CD4-positive, alpha-beta T cell (primary cell): ENCODE measurements at regions not wholly inside any gene's neighbourhood (a gene's known extent, or its start where the extent isn't known, plus 50 kb on each side); places are given as distances from the start of the nearest gene placed in this dataset.

Experiments used
- ATAC-seq: fragments of 200-7000 bp; cut with Tn5 transposase; one replicate; pipeline ENCODE4 v1.10.0; 2022; ENCODE audit warnings: mild to moderate bottlenecking; ENCODE audit not compliant: poor library complexity
- CTCF ChIA-PET: fragments of 350-600 bp; sonication (Branson Sonifier 250); formaldehyde crosslinking; loops from one replicate; lab custom pipeline; 2021; ENCODE audit warnings: antibody characterized with exemption, inconsistent platforms; lab: Charles Lee
- POLR2A ChIA-PET: fragments of 350-600 bp; sonication (Branson Sonifier 250); formaldehyde crosslinking; loops from one replicate; lab custom pipeline; 2021; ENCODE audit warnings: antibody characterized with exemption, inconsistent platforms; lab: Charles Lee
- DNase-seq, 14 experiments: peaks; one replicate each; pipeline ENCODE4 v3.0.0-alpha.2; 2013 to 2020; ENCODE audit warnings: mixed read lengths in 2 of 14
- H3K27ac ChIP-seq, 2 donors: one replicate each; pipeline versions ENCODE4 v1.5.1 to v1.7.0; 2013; ENCODE audit warnings: low read length in 2 of 2, low read depth in 1 of 2, mild to moderate bottlenecking in 1 of 2
- H3K27me3 ChIP-seq, 2 experiments: 1 replicate in 1 of 2; 2 replicates in 1 of 2; pipeline versions ENCODE4 v1.6.1 to v1.7.0; 2013; ENCODE audit warnings: low read length in 2 of 2, control low read depth in 1 of 2, mild to moderate bottlenecking in 1 of 2, moderate library complexity in 1 of 2; ENCODE audit not compliant: insufficient read depth in 2 of 2, control insufficient read depth in 1 of 2
- H3K36me3 ChIP-seq: one replicate; pipeline ENCODE4 v1.6.1; 2013; ENCODE audit warnings: low read length, control low read depth; ENCODE audit not compliant: insufficient read depth
- H3K4me1 ChIP-seq: one replicate; pipeline ENCODE4 v1.6.1; 2013; ENCODE audit warnings: low read length, control low read depth; ENCODE audit not compliant: insufficient read depth
- H3K4me3 ChIP-seq: one replicate; pipeline ENCODE4 v1.5.1; 2013; ENCODE audit warnings: mild to moderate bottlenecking, low read length, moderate library complexity
- H3K9me3 ChIP-seq, 2 experiments: 1 replicate in 1 of 2; 2 replicates in 1 of 2; pipeline versions ENCODE4 v1.6.1 to v1.7.0; 2013; ENCODE audit warnings: low read length in 2 of 2, mild to moderate bottlenecking in 2 of 2, control low read depth in 1 of 2, moderate library complexity in 1 of 2; ENCODE audit not compliant: control insufficient read depth in 1 of 2, insufficient read depth in 1 of 2
- H3K27ac Mint-ChIP-seq: one replicate; pipeline ENCODE4 v1.8.0; 2020; ENCODE audit warnings: mixed read lengths
- H3K27me3 Mint-ChIP-seq: one replicate; pipeline ENCODE4 v1.8.0; 2021; ENCODE audit warnings: mixed read lengths
- H3K36me3 Mint-ChIP-seq: one replicate; pipeline ENCODE4 v1.8.0; 2021; ENCODE audit warnings: low read depth, mixed read lengths
- H3K4me1 Mint-ChIP-seq: one replicate; pipeline ENCODE4 v1.8.0; 2021; ENCODE audit warnings: low read depth, mixed read lengths
- H3K4me3 Mint-ChIP-seq: one replicate; pipeline ENCODE4 v1.8.0; 2020; ENCODE audit warnings: mild to moderate bottlenecking, mixed read lengths
- H3K9me3 Mint-ChIP-seq: one replicate; pipeline ENCODE4 v1.8.0; 2020; ENCODE audit warnings: mixed read lengths
- intact Hi-C, 2 experiments: fragments of 100-400 bp; cut with DNase I in 1 of 2; cut with micrococcal nuclease in 1 of 2; formaldehyde crosslinking; loops; one replicate each; pipeline versions ENCODE4 v1.15.1 to v1.9.0; 2023 to 2025; cut with DNase I, micrococcal nuclease
- TF ChIP-seq, protein P1 (sequence below): fragments of 200-600 bp; IDR thresholded peaks from one replicate; pipeline ENCODE4 v1.8.0; 2022; ENCODE audit warnings: antibody characterized with exemption, mild to moderate bottlenecking

DNA sequence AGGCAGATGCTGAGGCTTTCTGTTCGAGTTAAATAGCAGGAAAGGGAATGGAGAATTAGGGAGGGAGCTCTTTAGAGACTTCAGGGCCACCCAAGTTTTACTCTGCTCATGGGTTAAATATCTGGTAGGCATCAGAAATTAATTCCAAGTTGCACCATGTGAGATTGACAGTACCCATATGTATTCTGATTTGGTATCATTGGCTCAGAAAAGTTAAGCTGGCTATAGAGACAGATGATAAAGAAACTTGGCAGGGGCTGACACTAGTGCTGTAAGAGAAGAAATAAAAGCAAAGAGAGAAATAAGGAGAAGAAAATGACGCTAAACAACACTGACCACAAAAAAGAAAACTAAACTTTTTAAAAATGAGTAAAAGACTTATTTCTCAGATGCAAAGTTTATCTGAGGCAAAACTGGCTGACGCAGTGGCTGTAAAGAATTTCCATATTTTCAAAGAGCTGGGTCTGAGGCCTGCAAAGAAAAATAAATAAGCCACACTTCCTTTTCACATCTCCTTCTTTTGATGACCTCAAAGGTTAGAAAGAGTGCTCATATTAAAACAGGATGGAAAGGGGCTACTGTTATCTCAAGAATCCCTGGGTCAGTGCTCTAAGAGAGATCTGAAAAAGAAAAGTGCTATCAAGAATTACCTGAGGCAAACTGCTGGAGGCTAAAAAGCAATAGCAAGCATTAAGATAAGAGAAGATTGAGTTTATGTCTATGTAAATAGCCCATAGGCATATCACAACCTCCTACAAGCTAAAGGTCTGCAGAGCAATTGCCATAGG, 399.0 kb upstream of the MEF2C start:
- Mint-ChIP-seq H3K27me3 (no peaks in the 10 kb centered on the region), H3K27ac (no peak overlapping the region), H3K4me1 (no peaks in the 10 kb centered on the region), H3K4me3 (no peak overlapping the region), H3K36me3 (no peaks in the 10 kb centered on the region), H3K9me3 (no peaks in the 10 kb centered on the region)
- ATAC-seq: no peak
- Histone ChIP-seq H3K27me3 (no peaks in the 10 kb centered on the region), H3K36me3 (no peaks in the 10 kb centered on the region), H3K9me3 (no peaks in the 10 kb centered on the region), H3K4me1 (no peaks in the 10 kb centered on the region), H3K4me3 (no peak overlapping the region), H3K27ac (no peak overlapping the region)
- TF ChIP-seq, protein P1, sequence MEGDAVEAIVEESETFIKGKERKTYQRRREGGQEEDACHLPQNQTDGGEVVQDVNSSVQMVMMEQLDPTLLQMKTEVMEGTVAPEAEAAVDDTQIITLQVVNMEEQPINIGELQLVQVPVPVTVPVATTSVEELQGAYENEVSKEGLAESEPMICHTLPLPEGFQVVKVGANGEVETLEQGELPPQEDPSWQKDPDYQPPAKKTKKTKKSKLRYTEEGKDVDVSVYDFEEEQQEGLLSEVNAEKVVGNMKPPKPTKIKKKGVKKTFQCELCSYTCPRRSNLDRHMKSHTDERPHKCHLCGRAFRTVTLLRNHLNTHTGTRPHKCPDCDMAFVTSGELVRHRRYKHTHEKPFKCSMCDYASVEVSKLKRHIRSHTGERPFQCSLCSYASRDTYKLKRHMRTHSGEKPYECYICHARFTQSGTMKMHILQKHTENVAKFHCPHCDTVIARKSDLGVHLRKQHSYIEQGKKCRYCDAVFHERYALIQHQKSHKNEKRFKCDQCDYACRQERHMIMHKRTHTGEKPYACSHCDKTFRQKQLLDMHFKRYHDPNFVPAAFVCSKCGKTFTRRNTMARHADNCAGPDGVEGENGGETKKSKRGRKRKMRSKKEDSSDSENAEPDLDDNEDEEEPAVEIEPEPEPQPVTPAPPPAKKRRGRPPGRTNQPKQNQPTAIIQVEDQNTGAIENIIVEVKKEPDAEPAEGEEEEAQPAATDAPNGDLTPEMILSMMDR: no peak
- intact Hi-C loops: no loop called here
- DNase-seq: no peak
- ChIA-PET CTCF (no interaction called here), POLR2A (no interaction called here)

- Mint-ChIP-seq H3K27ac (no peak overlapping the region), H3K4me1 (no peaks in the 10 kb centered on the region), H3K27me3 (no peaks in the 10 kb centered on the region), H3K36me3 (no peaks in the 10 kb centered on the region), H3K4me3 (no peak overlapping the region), H3K9me3 (no peaks in the 10 kb centered on the region)
- DNase-seq: no peak
- ChIA-PET CTCF (no interaction called here), POLR2A (no interaction called here)
- TF ChIP-seq, protein P1: no peak
- ATAC-seq: no peak
- Histone ChIP-seq H3K9me3 (no peaks in the 10 kb centered on the region), H3K4me3 (no peak overlapping the region), H3K27ac (no peak overlapping the region), H3K4me1 (no peaks in the 10 kb centered on the region), H3K27me3 (no peaks in the 10 kb centered on the region), H3K36me3 (no peaks in the 10 kb centered on the region)
- intact Hi-C loops: no loop called here
These were observed 398.2 kb upstream of the MEF2C start for GRCh38 chr5:89281211-89281610.

GRCh38 chr5:89280103-89281037, 397.4 kb upstream of the MEF2C start:
- DNase-seq (no peak), ATAC-seq (no peak)
- ChIA-PET POLR2A (no interaction called here), CTCF (no interaction called here)
- Mint-ChIP-seq H3K27ac (no peak overlapping the region), H3K36me3 (no peaks in the 10 kb centered on the region), H3K27me3 (no peaks in the 10 kb centered on the region), H3K4me3 (no peak overlapping the region), H3K9me3 (no peaks in the 10 kb centered on the region), H3K4me1 (no peaks in the 10 kb centered on the region)
- intact Hi-C loops: no loop called here
- TF ChIP-seq, protein P1: no peak
- Histone ChIP-seq H3K36me3 (no peaks in the 10 kb centered on the region), H3K4me3 (no peak overlapping the region), H3K27me3 (no peaks in the 10 kb centered on the region), H3K27ac (no peak overlapping the region), H3K9me3 (no peaks in the 10 kb centered on the region), H3K4me1 (no peaks in the 10 kb centered on the region)
